Mesenchymal stem cell (in vitro differentiated cells and primary cell): ENCODE measurements at regions not wholly inside any gene's neighbourhood (a gene's known extent, or its start where the extent isn't known, plus 50 kb on each side); places are given as distances from the start of the nearest gene placed in this dataset.
A peak's percentile ranks its signal among the peaks of the same experiment; 100 is the strongest.

Source experiments
- DNase-seq: peaks from one replicate; pipeline ENCODE4 v3.0.0-alpha.2; 2013
- H2AFZ ChIP-seq: one replicate; pipeline ENCODE4 v1.6.1; 2013; ENCODE audit warnings: low read depth, mild to moderate bottlenecking, control low read depth, inconsistent platforms, low read length, moderate library complexity
- H2AK5ac ChIP-seq: 2 replicates; pipeline ENCODE4 v1.6.1; 2013; ENCODE audit warnings: low read length, moderate library complexity, mild to moderate bottlenecking, inconsistent platforms; ENCODE audit not compliant: severe bottlenecking
- H2BK120ac ChIP-seq: one replicate; pipeline ENCODE4 v1.6.1; 2013; ENCODE audit warnings: low read depth, mild to moderate bottlenecking, inconsistent platforms, low read length, moderate library complexity
- H2BK12ac ChIP-seq, 2 experiments: one replicate each; pipeline ENCODE4 v1.6.1; 2013; ENCODE audit warnings: inconsistent platforms in 2 of 2, low read length in 2 of 2, mild to moderate bottlenecking in 2 of 2, moderate library complexity in 2 of 2, control low read depth in 1 of 2
- H2BK15ac ChIP-seq: one replicate; pipeline ENCODE4 v1.6.1; 2013; ENCODE audit warnings: mild to moderate bottlenecking, low read depth, inconsistent platforms; ENCODE audit not compliant: poor library complexity, severe bottlenecking
- H2BK5ac ChIP-seq: 2 replicates; pipeline ENCODE4 v1.6.1; 2013; ENCODE audit warnings: low read depth, mild to moderate bottlenecking, low read length, control low read depth, inconsistent platforms; ENCODE audit not compliant: poor library complexity, severe bottlenecking
- H3K14ac ChIP-seq, 2 experiments: one replicate each; pipeline ENCODE4 v1.6.1; 2013; ENCODE audit warnings: inconsistent platforms in 2 of 2, low read length in 2 of 2, control low read depth in 1 of 2, mild to moderate bottlenecking in 1 of 2, moderate library complexity in 1 of 2
- H3K18ac ChIP-seq, 2 experiments: one replicate each; pipeline ENCODE4 v1.6.1; 2013; ENCODE audit warnings: inconsistent platforms in 2 of 2, low read length in 2 of 2, control low read depth in 1 of 2, low read depth in 1 of 2, mild to moderate bottlenecking in 1 of 2
- H3K23ac ChIP-seq, 2 experiments: one replicate each; pipeline ENCODE4 v1.6.1; 2013; ENCODE audit warnings: inconsistent platforms in 2 of 2, low read length in 2 of 2, mild to moderate bottlenecking in 2 of 2, moderate library complexity in 2 of 2, control low read depth in 1 of 2
- H3K27ac ChIP-seq: 2 replicates; pipeline ENCODE4 v1.5.1; 2013; ENCODE audit warnings: mild to moderate bottlenecking, moderate library complexity, low read length, control low read depth, inconsistent platforms; ENCODE audit not compliant: poor library complexity, severe bottlenecking
- H3K27me3 ChIP-seq, 2 experiments: 2 replicates each; pipeline versions ENCODE4 v1.6.1 to v1.7.0; 2013; ENCODE audit warnings: low read length in 2 of 2, mild to moderate bottlenecking in 2 of 2, moderate library complexity in 2 of 2, control low read depth in 1 of 2, inconsistent platforms in 1 of 2; ENCODE audit not compliant: control insufficient read depth in 1 of 2, insufficient read depth in 1 of 2
- H3K36me3 ChIP-seq, 2 experiments: 2 replicates each; pipeline versions ENCODE4 v1.6.1 to v1.7.0; 2013; ENCODE audit warnings: low read length in 2 of 2, control low read depth in 1 of 2, inconsistent platforms in 1 of 2, low read depth in 1 of 2, mild to moderate bottlenecking in 1 of 2; ENCODE audit not compliant: insufficient read depth in 2 of 2, control insufficient read depth in 1 of 2
- H3K4ac ChIP-seq, 2 experiments: one replicate each; pipeline ENCODE4 v1.6.1; 2013; ENCODE audit warnings: inconsistent platforms in 2 of 2, low read length in 2 of 2, mild to moderate bottlenecking in 2 of 2, moderate library complexity in 2 of 2, control low read depth in 1 of 2, low read depth in 1 of 2
- H3K4me1 ChIP-seq: 2 replicates; pipeline ENCODE4 v1.6.1; 2013; ENCODE audit warnings: low read depth, low read length, control low read depth; ENCODE audit not compliant: control insufficient read depth, insufficient read depth
- H3K4me2 ChIP-seq: 2 replicates; pipeline ENCODE4 v1.6.1; 2013; ENCODE audit warnings: low read length, mild to moderate bottlenecking, inconsistent platforms; ENCODE audit not compliant: poor library complexity, severe bottlenecking
- H3K4me3 ChIP-seq, 2 experiments: 2 replicates each; pipeline versions ENCODE4 v1.5.1 to v1.7.0; 2013; ENCODE audit warnings: low read length in 2 of 2, mild to moderate bottlenecking in 2 of 2, control low read depth in 1 of 2, low read depth in 1 of 2; ENCODE audit not compliant: insufficient read depth in 1 of 2
- H3K79me1 ChIP-seq: replicated peaks from 2 replicates; pipeline ENCODE4 v1.6.1; 2013; ENCODE audit warnings: mild to moderate bottlenecking, control low read depth, low read length, inconsistent platforms; ENCODE audit not compliant: poor library complexity, severe bottlenecking
- H3K9ac ChIP-seq: 2 replicates; pipeline ENCODE4 v1.7.0; 2013; ENCODE audit warnings: mild to moderate bottlenecking, low read length, moderate library complexity
- H3K9me3 ChIP-seq: 2 replicates; pipeline ENCODE4 v1.7.0; 2013; ENCODE audit warnings: mild to moderate bottlenecking, low read length; ENCODE audit not compliant: control insufficient read depth
- H4K8ac ChIP-seq: one replicate; pipeline ENCODE4 v1.6.1; 2013; ENCODE audit warnings: inconsistent platforms, mild to moderate bottlenecking, low read length, moderate library complexity
- H4K91ac ChIP-seq: one replicate; pipeline ENCODE4 v1.6.1; 2013; ENCODE audit warnings: mild to moderate bottlenecking, low read length, inconsistent platforms
- WGBS: methylation state at CpG from one replicate; pipeline ENCODE4 v1.1.7; 2013; ENCODE audit warnings: mixed read lengths; 5-methylcytosine and 5-hydroxymethylcytosine counted together

DNA sequence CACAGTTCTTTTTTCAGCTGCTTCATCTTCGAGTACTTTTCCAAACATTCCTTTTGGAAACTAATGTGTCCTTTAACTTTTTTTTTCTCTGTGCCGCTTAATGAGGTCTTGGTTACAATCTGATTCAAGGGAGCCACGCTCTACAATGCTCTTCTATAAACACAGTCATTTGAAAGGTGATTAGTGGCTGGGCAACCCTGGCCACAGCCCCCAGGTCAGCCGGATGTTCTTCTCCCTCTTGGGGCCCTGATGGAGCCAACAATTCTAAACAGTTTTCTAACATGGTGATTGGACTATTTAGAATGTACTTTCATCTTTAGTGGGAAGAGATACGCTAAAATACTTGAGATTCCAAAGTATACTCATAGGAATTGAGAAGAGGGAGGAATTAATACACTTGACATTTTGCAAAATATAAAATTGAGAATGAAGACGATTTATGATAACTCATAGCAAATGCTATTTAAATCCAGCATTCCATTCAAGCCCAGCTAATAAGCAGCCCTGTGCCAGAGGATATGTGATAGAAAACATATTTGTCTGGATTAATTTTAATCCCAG is 83.7 kb upstream of the MBOAT2 start:
- no peak overlapping the region for H4K91ac ChIP-seq
- peak overlapping the region; percentile 71 for H3K9ac ChIP-seq
- no peaks in the 10 kb centered on the region for H3K9me3 ChIP-seq
- WGBS = 4% methylated on average over 4 of the region's 6 CpGs
- H3K4me1 ChIP-seq = peaks cover 3% of the 10 kb centered on the region
- H3K27ac ChIP-seq = peak overlapping the region; percentile 47
- no peak overlapping the region for H3K18ac ChIP-seq
- no peak overlapping the region for H3K23ac ChIP-seq
- no peak overlapping the region for H3K4me2 ChIP-seq
- H2BK15ac ChIP-seq = no peak overlapping the region
- no peak overlapping the region for H2BK5ac ChIP-seq
- H2BK120ac ChIP-seq = no peak overlapping the region
- no peaks in the 10 kb centered on the region for H3K79me1 ChIP-seq
- H3K14ac ChIP-seq = no peak overlapping the region
- no peak overlapping the region for H3K4ac ChIP-seq
- DNase-seq = peak; percentile 43
- no peaks in the 10 kb centered on the region for H3K27me3 ChIP-seq
- peak overlapping the region in 1 of 2 experiments; percentile 34 for H3K4me3 ChIP-seq
- H2AFZ ChIP-seq = no peak overlapping the region
- no peak overlapping the region for H4K8ac ChIP-seq
- H3K36me3 ChIP-seq = no peaks in the 10 kb centered on the region
- no peak overlapping the region for H2BK12ac ChIP-seq
- no peak overlapping the region for H2AK5ac ChIP-seq

DNA sequence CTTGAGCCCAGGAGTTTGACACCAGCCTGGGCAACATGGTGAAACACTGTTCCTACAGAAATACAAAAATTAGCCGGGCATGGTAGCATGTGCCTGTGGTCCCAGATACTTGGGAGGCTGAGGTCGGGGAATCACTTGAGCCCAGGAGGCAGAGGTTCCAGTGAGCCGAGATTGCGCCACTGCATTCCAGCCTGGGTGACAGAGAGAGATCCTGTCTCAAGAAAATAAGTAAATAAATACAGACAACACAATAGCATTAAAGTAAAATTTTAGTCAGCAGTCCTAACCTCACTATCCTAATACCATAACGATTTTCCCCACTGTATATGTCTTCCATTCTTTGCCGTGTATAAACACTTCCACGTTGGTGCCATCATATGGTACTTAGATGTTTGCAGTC is 83.0 kb upstream of the MBOAT2 start:
- peak overlapping the region; percentile 71 for H3K9ac ChIP-seq
- H2BK5ac ChIP-seq = no peak overlapping the region
- no peak overlapping the region for H2BK120ac ChIP-seq
- H3K4me3 ChIP-seq = peak overlapping the region in 1 of 2 experiments; percentile 34
- no peak overlapping the region for H3K4ac ChIP-seq
- peaks cover 4% of the 10 kb centered on the region for H3K9me3 ChIP-seq
- no peak overlapping the region for H3K23ac ChIP-seq
- no peaks in the 10 kb centered on the region for H3K27me3 ChIP-seq
- 38% methylated on average over 7 of the region's 7 CpGs for WGBS
- peak overlapping the region; percentile 18 for H4K91ac ChIP-seq
- H2BK12ac ChIP-seq = peak overlapping the region in 1 of 2 experiments; percentile 18
- H2AK5ac ChIP-seq = no peak overlapping the region
- peaks cover 3% of the 10 kb centered on the region for H3K4me1 ChIP-seq
- H3K18ac ChIP-seq = peak overlapping the region; percentile 19 to 56
- no peak overlapping the region for H3K4me2 ChIP-seq
- H4K8ac ChIP-seq = peak overlapping the region; percentile 7
- no peaks in the 10 kb centered on the region for H3K36me3 ChIP-seq
- H3K14ac ChIP-seq = no peak overlapping the region
- H2BK15ac ChIP-seq = no peak overlapping the region
- H3K27ac ChIP-seq = no peak overlapping the region
- H3K79me1 ChIP-seq = no peaks in the 10 kb centered on the region
- H2AFZ ChIP-seq = no peak overlapping the region
- peak; percentile 51 for DNase-seq

DNA sequence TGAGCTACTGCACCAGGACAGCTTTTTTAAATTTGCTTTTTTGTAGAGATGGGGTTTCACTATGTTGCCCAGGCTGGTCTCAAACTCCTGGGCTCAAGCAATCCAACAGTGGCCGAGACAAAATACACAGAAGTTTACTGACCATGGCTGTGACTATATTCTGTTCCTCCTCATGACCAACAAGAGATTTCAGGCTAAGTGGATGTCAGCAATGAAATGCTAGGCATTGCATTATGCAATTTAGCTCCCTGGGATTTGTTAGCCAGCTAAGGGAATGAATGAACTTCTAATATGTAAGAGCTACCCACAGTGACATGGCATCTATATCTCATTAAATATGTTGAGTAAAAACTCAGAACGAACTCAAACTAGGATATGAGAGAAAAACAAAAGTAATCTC is 81.9 kb upstream of the MBOAT2 start:
- no peak overlapping the region for H2BK12ac ChIP-seq
- peak; percentile 50 for DNase-seq
- no peak overlapping the region for H3K23ac ChIP-seq
- no peaks in the 10 kb centered on the region for H3K79me1 ChIP-seq
- no peaks in the 10 kb centered on the region for H3K27me3 ChIP-seq
- H2BK15ac ChIP-seq = peak overlapping the region; percentile 20
- no peak overlapping the region for H2AFZ ChIP-seq
- peak overlapping the region; percentile 44 to 55 for H3K18ac ChIP-seq
- WGBS = 94% methylated on average over 1 of the region's 2 CpGs
- H3K36me3 ChIP-seq = no peaks in the 10 kb centered on the region
- H2AK5ac ChIP-seq = no peak overlapping the region
- peaks cover 5% of the 10 kb centered on the region for H3K9me3 ChIP-seq
- no peak overlapping the region for H4K91ac ChIP-seq
- no peak overlapping the region for H3K14ac ChIP-seq
- no peak overlapping the region for H3K9ac ChIP-seq
- no peak overlapping the region for H2BK5ac ChIP-seq
- H3K4me1 ChIP-seq = peaks cover 3% of the 10 kb centered on the region
- no peak overlapping the region for H3K27ac ChIP-seq
- H3K4ac ChIP-seq = peak overlapping the region in 1 of 2 experiments; percentile 43
- H3K4me3 ChIP-seq = no peak overlapping the region
- no peak overlapping the region for H4K8ac ChIP-seq
- no peak overlapping the region for H2BK120ac ChIP-seq
- no peak overlapping the region for H3K4me2 ChIP-seq

DNA sequence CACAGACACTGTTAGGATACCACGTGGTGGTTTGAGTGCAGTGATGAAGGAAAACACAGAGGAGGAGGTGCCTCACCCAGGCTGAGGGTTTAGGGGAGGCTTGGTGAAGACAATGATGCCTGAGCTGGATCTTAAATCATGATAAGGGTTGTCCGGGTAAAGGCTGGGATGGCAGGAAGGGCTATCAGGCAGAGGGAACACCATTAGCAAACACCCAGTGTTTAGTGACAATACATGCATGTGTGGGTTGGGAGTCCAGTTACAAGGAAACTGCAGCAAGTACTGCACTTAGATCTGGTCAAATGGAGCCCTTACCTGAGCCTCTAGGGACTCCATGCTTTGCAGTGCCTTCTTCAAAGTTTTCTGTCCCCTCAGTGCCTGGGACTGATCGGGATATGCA is 79.8 kb upstream of the MBOAT2 start:
- Histone ChIP-seq H3K4me3 (no peak overlapping the region), H3K23ac (no peak overlapping the region), H2AFZ (no peak overlapping the region), H2BK120ac (no peak overlapping the region), H3K4ac (no peak overlapping the region), H3K9ac (no peak overlapping the region), H2BK12ac (no peak overlapping the region), H3K18ac (peak overlapping the region in 1 of 2 experiments; percentile 18), H3K4me1 (peaks cover 3% of the 10 kb centered on the region), H3K4me2 (no peak overlapping the region), H4K8ac (no peak overlapping the region), H2BK5ac (no peak overlapping the region), H3K36me3 (no peaks in the 10 kb centered on the region), H3K14ac (no peak overlapping the region), H2BK15ac (peak overlapping the region; percentile 15), H3K27ac (no peak overlapping the region), H3K9me3 (peaks cover 5% of the 10 kb centered on the region), H3K79me1 (no peaks in the 10 kb centered on the region), H2AK5ac (no peak overlapping the region), H3K27me3 (no peaks in the 10 kb centered on the region), H4K91ac (peak overlapping the region; percentile 25)
- DNase-seq = no peak
- WGBS = 86% methylated on average over 3 of the region's 3 CpGs
